Stimulated activated CD8-positive, alpha-beta memory T cell treated with anti-CD3 and anti-CD28 coated beads, Interleukin-15, amount 100 ng/mL, for 1 hour (primary cell): ENCODE measurements at regions not wholly inside any gene's neighbourhood (a gene's known extent, or its start where the extent isn't known, plus 50 kb on each side); places are given as distances from the start of the nearest gene placed in this dataset.

Experiments used
- DNase-seq: peaks from one replicate; pipeline ENCODE4 v3.0.0-alpha.2; 2020; ENCODE audit warnings: low read depth

DNA sequence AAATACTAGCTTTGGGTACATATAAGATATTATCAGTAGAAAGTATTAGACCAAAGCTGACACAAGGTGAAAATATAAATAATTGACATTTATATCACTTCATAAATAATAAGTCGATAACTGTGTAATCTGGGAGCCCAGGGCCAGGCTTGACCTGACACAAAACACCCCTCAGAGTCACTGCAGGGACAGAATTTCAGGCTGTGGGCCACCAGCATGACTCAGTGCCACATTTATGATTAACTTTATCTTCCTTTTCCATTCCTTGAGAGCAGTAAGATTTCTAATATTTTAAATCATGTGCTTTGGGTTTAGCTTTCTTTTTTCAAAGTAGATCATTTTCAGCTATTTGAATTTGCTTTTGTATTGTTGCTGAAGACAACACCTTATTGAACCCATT is 102.9 kb upstream of the NFE2L3 start:
- no peak for DNase-seq

DNA sequence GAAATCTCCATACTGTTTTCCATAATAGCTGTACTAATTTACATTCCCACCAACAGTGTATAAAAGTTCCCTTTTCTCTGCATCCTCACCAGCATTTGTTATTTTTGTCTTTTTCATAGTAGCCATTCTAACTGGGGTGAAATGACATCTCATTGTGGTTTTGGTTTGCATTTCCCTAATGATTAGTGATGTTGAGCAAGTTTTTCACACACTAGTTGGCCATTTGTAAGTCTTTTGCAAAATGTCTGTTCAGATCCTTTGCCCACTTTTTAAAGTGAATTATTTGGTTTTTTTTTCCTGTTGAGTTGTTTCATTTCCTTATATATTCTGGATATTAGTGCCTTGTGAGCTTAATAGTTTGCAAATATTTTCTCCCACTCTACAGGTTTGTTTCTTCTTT is 101.0 kb upstream of the NFE2L3 start:
- DNase-seq: no peak

DNA sequence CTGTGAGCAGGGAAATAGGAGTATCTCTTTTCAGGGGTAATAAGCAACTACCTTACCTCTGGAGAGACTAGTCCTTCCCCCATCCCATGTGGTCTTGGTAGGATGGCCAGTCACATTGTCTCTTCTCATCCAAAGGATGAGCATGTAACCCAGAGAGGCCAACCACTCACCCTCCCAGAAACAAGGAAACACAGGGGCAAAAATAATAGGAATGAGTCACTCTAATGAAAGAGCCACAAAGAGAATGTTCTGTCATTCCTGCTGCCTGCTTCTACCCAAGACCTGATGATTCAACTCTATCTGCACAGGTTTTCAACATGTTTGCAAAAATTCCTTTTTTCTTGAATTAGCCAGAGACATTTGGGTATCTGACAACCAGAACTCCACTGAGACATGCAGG is 99.3 kb upstream of the NFE2L3 start:
- no peak for DNase-seq

DNA sequence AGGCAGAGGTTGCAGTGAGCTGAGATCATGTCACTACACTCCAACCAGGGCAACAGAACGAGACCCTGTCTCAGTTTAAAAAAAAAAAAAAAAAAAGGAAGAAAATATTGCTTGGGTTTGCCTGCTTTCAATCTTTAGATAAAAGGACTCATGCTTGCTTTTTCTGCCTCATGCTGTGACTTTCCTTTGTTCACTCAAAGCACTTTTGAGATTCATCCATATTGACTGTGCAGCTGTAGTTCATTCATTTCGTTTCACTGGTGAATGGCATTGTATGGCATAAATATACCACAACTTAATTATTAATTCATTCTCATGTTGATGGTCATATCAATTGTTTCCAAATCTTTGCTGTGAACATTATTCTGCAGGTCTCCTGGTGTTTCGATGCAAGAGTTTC is 97.6 kb upstream of the NFE2L3 start:
- DNase-seq: no peak

DNA sequence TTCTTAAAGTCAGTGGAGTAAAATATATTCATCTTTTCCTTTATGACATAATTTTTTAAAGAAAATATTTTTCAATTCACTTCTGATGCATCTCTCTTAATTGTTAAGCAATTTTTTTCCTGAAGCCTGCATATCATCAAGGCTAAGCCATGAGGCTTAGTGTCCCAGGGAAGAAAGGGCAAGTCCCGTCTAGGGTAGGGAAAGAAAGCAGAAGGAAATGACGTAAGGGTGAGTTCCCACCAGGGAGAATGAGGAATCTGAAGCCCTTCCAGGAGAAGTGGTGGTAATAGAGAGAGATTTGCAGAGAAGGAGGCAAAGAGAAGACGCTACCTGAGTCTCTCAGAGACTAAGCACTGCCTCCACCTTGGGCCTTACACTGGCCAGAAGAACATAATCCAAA is 96.8 kb upstream of the NFE2L3 start:
- no peak for DNase-seq

DNA sequence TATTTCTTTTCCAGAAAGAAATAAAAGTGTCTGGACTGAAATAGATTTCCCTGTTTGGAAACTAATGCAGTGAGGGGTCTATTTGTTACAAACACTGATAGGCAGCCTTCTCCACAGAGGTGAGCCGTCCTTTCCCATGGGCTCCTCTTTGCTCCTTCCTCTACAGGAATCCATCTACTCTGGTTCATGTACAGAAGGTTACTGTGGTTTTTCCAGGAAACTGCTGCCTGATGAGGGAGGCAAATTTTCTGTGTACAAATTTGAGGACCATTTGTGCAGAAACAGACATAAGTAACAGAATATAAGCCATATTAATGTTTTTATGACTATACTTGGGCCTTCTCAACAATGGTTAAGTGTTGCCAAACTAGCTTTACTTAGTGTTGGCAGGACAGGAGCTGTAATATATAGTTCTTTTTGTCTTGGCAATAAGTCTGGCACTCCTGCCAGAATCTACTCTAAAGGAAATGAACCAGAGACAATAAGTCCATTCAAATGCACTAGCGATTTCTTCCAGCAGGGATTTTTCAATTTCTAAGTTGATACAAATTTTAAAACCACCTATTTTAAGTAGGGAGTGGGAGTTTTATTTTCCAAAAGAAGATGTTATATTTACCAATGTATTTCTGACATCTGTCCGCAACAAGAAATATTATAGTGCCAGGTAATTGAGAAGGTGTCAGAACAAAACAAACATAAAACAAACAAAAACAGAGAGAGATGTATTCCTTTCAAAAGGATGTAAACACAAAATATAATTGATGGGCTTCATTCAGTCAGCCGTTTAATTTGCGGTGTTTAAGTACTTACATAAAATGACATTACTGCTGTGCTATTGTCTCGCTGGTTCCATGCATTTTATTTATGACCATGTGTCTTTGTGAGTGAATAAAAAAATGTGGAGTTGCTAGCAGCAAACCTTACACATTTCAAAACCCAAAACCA is 91.0 kb upstream of the NFE2L3 start:
- no peak for DNase-seq

DNA sequence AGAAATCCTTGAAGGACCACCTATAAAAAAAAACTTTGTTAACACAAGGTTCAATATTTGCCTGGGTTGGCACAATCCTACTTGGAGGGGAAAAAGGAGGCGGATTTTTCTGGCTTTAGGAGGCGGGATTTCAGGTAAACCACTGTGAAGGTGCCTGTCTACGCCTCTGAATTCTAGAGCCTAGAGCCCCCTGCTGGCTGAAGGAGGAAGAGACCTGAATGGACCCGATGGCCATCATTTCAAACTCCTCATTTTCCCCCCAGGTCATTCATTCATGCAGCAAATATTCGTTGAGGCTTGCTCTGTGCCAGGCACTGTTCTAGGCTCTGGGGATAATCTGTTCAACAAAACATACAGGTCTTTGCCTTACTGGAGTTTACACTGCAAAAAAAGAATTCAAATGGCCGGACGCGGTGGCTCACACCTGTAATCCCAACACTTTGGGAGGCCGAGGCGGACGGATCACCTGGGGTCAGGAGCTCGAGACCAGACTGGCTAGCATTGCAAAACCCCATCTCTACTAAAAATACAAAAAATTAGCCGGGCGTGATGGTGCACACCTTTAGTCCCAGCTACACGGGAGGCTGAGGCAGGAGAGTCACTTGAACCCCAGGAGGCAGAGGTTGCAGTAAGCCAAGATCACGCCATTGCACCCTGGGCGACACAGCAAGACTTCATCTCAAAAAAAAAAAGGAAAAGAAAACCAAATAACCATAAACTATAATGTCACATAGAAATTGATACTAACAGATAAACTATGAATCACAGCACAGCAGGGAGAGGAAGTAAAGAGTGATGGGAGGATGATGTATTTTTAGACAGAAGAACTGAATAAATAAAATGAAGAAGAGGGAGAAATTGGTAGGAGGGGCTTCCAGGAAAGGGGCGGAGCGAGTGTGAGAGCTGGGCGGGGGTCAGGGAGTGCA is 90.1 kb upstream of the NFE2L3 start:
- DNase-seq: peak; percentile 62

DNA sequence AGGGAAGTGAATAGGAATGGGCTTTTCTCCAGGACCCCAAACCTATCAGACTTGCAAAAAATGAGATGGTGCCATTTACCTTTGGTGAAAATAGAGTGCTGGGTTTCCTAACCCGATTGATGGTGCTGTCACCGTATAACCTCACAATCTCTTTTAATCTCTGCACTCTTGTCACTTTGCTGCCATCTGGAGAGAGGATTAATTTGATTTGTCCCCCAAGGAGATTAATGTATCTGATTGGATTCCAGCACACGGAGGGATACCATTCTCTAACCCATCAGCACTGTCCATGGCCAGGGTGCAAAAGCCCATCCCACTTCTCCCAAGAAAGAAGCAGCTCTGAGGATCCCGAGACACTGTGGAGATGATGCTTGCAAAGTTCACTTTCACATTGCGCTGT is 86.3 kb upstream of the NFE2L3 start:
- DNase-seq: no peak

DNA sequence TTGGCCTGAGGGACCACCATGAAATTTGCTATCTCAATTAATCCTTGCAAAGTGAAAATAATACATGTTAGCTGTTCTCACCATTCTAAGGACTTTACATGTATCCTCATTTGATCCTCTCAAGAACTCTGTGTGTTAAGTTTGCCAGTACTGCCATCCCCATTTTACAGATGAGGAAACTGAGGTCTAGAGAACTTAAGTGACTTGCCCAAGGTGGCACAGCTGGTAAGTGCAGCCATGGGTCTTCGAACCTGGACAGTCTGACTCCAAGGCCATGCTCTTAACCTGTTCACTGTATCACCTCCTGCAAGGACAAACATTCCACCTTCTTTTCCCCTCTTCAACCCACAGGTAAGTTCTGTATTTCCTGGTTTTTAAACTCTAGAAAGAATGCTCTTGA is 85.3 kb upstream of the NFE2L3 start:
- no peak for DNase-seq

DNA sequence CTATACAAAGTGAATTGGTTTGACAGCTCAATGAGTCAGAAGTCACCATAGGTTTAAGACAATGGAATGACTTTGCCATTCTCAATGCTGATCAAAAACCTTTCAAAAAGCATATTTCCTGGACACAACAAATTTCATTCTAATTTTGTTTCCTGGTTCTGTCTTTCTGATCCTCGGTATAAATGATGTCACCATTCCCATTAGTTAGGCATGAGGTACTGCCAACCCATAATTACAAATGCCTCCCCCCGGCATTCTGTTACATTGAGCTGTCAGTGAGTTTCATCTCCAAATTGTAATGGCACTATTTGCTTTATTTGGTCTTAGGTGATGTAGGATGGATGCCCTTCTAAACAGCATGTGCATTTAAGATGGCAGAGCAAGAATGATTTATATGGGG is 81.7 kb upstream of the NFE2L3 start:
- no peak for DNase-seq

DNA sequence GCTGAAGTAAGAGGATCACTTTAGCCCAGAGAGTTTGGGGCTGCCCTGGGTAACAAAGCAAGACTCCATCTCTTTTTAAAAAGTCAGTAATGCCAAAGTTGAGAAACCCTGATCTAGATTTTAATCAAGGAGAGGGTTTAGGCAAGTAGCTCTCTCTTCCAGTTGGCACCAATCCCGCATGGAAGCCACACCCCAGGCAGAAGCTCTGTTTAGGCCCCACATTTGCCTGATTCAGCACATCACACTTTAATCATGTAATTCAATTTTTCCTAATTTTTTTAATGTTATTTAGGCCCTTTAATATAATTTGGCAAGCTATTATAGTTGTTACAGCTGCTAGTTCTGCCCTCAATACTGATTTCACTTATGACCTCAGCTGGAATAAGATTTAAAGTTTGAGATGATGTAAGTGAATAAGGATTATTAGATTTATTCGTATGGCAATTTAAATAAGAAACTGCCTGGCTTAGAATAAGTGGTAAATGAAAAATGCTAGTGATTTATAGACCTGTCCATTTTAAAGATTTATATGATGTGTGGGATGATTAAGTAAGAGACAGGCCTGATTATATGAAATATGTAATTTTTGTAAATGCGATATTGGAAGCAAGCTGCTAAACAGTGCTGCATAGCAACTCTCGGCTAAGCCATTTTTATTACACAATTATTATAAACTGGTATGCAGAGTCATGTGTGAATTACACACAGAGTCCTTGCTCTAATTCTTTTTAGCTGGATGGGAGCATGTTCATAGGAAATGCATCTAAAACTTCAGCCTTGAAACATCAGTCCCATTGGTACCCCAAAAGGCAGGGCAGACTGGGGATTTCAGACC is 80.2 kb upstream of the NFE2L3 start:
- no peak for DNase-seq

DNA sequence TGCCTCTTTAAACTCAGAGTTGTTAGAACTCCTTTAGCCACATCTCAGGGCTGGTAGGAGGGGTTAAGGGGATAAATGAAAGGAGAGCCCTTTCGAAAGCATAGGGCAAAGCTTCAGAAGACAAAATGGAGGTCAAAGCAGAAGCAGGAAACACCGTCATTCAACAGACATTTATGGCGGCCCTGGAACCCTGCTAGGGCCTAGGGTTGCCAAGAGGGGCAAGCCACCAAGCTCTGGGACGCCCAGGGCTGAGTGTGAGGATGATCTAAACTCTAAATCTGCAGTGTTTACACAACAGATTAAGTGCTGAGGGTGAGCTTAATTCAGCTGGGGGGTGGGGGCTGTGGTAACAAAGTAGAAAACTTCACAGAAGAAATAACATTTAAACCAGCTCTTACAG is 79.0 kb upstream of the NFE2L3 start:
- no peak for DNase-seq

DNA sequence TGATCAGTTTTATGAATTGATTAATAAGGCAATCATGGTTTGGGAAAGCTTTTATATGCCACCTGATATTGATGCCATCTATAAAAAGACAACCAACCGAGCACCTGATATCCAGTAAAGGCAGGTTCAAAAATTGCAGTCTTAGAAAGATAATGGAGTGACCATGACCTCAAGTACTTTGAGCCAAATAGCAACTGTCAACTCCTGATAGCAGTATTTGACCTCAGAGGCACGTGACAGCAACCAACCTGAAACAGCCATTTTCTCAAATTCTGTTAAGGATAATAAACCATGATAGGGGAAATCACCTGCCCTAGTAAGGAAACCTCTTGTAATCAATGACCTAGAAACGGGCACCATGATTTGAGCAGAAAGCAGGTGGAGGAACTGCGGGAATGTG is 77.1 kb upstream of the NFE2L3 start:
- DNase-seq: no peak

DNA sequence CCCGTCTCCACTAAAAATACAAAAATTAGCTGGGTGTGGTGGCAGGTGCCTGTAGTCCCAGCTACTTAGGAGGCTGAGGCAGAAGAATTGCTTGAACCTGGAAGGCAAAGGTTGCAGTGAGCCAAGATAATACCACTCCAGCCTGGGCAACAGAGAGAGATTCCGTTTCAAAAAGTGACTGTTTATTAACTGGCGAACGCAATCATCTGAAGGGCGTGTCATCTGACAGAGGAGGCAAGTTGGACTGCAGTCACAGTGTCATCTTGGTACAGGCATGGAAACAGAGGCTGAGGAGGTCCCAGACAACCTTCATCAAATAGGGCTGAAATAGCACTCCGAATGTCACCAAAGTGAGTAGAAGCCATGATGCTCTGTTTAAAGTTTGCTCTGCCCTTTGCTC is 75.3 kb upstream of the NFE2L3 start:
- DNase-seq: no peak

DNA sequence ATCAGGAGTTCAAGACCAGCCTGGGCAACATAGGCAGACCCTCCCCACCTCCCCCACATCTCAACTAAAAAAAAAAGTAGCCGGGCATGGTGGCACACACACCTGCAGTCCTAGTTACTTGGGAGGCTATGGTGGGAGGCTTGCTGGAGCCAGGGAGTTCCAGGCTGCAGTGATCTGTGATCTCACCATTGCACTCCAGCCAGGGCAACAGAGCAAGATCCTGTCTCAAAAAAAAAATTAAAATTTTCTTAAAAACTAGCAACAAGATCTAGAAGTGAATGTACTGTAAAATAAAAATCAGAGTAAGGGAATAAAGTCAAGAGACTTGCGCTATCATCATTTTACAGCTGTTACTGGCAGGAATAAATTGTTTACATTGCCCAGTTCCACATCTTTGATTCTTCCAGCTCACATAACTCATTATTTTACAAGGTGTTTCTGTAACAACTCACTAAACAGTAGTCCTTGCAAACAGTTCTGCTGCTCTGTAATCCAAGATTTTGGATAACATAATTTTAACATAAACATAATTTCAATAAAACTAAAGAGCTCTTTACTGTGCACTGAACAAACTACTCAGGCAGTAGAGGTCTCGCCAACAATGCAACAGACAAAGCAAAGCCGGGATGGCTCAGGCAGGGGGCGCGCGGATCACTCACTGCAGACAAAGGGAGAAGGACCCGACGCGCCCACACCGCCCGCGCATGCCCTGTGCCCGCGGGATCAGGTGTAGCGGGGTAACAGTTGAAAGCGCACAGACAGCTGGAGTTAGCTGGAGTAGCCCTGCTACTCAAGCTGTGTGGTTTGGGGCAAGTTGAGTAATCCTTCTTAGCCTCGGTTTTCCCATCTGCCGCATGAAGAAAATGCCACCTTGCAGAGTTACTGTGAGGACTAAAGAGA is 73.3 kb upstream of the NFE2L3 start:
- peak; percentile 58 for DNase-seq

DNA sequence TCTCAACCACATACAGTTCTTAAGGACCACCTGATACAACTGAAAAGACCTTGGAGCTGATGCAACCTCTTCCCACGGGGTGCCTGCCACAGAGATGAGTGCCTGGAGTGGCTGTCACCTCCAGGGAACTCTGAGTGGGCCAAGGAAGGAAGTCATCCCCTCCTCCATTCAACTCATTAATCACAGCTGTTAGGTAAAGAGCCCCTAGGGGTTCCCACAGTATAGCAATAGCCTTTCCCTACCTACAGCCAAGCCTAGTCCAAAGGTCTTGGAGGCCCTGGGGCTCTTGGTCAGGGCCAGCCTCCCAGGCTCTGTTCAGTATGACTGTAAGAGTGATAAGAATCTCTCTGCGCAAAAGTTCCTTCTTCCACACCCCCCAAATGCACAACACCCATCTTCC is 70.4 kb upstream of the NFE2L3 start:
- no peak for DNase-seq

DNA sequence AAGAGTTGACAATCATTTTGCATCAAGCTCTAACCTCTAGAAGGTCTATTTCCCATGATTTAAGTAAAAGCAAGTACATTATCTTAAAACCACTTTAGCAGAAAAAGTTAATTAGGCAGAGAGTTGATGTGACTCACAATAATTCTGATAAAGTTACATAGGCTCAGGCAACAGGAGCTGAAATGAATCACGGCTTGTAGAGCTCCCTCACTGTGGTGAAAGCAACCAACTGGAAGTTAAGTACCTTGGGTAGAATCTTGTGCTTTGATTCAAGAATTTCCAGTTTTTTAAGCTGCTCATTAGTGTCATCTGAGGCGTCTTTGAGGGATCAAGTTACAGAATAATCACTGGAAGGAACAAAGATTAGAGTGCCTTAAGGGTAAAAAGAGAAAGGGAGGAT is 68.9 kb upstream of the NFE2L3 start:
- no peak for DNase-seq

DNA sequence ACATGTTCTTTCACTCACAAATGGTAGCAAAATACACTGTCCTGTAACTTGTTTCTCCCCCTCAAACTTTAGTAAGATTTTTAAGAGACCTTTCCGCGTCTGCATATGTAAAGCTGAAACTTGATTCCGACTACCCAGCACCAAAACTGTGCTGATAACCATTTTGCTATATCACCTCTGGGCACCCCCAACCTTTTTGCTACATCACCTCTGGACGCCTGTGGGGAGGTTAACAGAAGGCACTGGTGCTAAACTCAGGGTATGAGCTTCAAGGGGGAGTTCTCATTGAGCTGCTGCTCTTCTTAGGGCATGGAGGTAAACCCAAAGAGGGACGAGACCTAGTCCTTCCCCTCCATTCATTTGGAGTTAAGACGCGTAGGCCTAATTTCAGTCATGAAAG is 67.6 kb upstream of the NFE2L3 start:
- no peak for DNase-seq

DNA sequence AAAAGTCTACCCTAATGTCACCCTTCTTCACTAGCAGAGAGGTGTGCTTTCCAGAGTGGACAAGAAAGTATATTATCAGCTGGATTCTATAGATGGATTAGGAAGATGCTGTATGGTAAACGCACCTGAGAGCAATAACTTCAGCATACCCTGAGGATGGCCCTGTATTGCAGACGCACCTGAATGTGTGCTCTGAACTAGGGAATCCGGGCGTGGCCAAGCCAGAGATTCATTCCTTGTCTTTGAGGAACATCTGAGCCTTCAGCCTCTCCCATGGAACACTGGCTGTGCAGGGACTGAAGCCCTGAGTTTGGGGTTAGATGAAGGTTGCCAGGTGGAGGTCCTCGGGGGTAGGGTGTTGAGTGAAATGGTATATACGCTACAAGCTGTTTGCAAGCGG is 66.2 kb upstream of the NFE2L3 start:
- no peak for DNase-seq

DNA sequence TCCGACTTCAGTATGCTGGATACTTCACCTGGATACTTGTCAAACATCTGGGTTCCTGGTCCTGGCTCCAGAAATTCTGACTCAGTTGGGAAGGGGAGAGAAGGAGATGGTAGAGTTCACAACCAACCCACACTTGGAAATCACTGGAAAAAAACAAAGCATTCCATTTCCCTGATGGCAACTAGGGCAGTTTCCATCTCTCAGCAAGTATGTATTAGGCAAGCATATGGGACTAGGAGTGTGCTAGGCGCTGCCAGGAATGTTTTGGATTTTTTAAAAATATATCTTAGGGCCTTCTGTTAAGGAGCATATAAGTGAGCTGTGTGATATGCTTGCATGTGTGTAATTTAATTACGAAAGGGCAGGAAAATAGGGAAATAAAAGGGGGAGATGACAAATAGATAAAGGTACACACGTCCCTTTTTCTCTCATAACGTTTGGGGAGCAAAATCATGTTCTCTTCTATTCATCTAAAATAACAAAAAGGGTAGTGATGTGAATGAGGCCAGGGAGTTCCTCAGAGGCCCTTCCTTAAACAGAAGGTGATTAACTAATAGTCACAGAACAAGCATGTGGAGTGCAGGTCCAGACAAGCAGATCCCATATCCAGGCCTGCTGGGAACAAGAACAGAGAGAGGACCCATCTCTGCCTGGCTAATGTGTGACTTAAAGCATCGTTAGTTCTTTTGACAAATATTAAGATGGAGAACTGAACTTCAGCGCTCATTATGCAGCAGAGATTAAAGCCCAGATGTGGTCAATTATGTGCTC is 64.5 kb upstream of the NFE2L3 start:
- DNase-seq: no peak
